ENCODE measurements at regions not wholly inside any gene's neighbourhood (a gene's known extent, or its start where the extent isn't known, plus 50 kb on each side); places are given as distances from the start of the nearest gene placed in this dataset.

DNA sequence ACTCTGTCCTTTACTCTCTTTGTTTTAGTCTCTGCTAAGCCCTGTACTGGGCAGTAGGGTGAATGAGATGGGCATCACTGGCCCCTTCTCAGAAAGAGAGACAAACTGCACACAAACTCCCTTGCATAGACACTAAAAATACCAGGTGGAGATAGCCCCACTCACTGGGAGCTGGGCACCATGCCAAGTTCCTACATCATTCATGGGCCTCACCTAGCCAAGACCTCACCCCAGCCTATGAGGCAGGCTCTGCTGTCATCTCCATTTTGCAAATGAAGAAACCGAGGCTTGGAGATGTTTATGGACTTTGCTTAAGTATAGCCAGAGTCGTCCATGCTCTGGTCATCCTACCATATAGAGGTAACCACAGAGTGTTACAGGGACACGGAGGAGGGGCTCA, 499.8 kb upstream of the CDH11 start:
- no peaks in the 10 kb centered on the region for H3K27me3 Mint-ChIP-seq
- H3K4me1 Mint-ChIP-seq = no peaks in the 10 kb centered on the region
- ChIA-PET CTCF (no interaction called here), POLR2A (no interaction called here)
- DNase-seq (no peak), ATAC-seq (ENCODE audit: low read depth) (no peak)
- Histone ChIP-seq H3K79me2 (ENCODE audit: control insufficient read depth, insufficient read depth, low read length) (no peaks in the 10 kb centered on the region), H3K4me3 (ENCODE audit: control extremely low read depth in 1 of 5, extremely low read depth in 1 of 5, insufficient read depth in 1 of 5, low read depth in 2 of 5, low read length in 4 of 5) (no peak overlapping the region), H3K9me3 (ENCODE audit: control extremely low read depth in 1 of 3, control insufficient read depth in 2 of 3, insufficient read depth in 1 of 3, low read length in 2 of 3) (peaks cover 0 to 8% (median 0%) of the 10 kb centered on the region in 3 donors), H3K27ac (ENCODE audit: low read length in 2 of 2) (no peak overlapping the region), H2AFZ (ENCODE audit: insufficient read depth, low read depth, low read length, poor library complexity, severe bottlenecking) (no peak overlapping the region), H3K4me1 (ENCODE audit: control insufficient read depth in 2 of 2, insufficient read depth in 2 of 2, low read length in 2 of 2) (no peaks in the 10 kb centered on the region), H3K36me3 (replicated peaks in 1 of 2; ENCODE audit: control extremely low read depth in 1 of 2, control insufficient read depth in 1 of 2, extremely low read depth in 1 of 2, insufficient read depth in 2 of 2, low read length in 1 of 2) (no peaks in the 10 kb centered on the region), H4K20me1 (ENCODE audit: control insufficient read depth, insufficient read depth, low read length, poor library complexity, severe bottlenecking) (no peaks in the 10 kb centered on the region), H3K4me2 (replicated peaks; ENCODE audit: low read depth, low read length, poor library complexity, severe bottlenecking) (no peak overlapping the region), H3K9ac (ENCODE audit: low read length) (no peak overlapping the region), H3K27me3 (replicated peaks in 1 of 4; ENCODE audit: control extremely low read depth in 1 of 4, control insufficient read depth in 3 of 4, insufficient read depth in 4 of 4, low read length in 3 of 4) (no peaks in the 10 kb centered on the region)
- intact Hi-C loops (cut with micrococcal nuclease) = no loop called here
- no peak overlapping the region for H3K27ac Mint-ChIP-seq
- no peak for TF ChIP-seq EZH2 (IDR thresholded peaks at IDR 0.05; ENCODE audit: borderline replicate concordance, insufficient read depth, low read depth, low read length, poor library complexity, severe bottlenecking)
- TF ChIP-seq CTCF (IDR thresholded peaks at IDR 0.05) = no peak
- H3K4me3 Mint-ChIP-seq = no peak overlapping the region
- 100% methylated on average over 2 of the region's 3 CpGs for WGBS (ENCODE audit: insufficient coverage)
- H3K9me3 Mint-ChIP-seq (ENCODE audit: insufficient read depth) = no peaks in the 10 kb centered on the region

DNA sequence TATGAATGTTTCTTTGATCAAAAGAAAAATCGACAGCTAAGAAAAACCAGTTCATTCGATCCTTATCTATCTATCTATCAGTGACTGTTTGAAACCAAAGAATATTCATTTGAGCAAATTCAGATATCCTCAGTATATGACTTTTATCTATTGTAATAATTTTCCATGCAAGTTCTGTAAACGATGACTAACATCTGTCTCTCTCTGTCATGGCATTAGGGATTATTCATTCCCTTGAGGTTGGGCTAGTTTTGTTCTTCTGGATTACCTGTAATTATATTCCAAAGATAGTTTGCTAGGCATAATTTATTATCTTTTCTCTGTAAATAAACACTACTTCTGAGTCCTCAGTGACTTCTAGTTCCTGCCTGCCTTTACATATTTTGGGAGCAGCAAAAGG, 497.7 kb upstream of the CDH11 start:
- H2AFZ ChIP-seq (ENCODE audit: insufficient read depth, low read depth, low read length, poor library complexity, severe bottlenecking) = no peak overlapping the region
- ATAC-seq (ENCODE audit: low read depth) (no peak), DNase-seq (no peak)
- H3K79me2 ChIP-seq (ENCODE audit: control insufficient read depth, insufficient read depth, low read length) = no peaks in the 10 kb centered on the region
- H3K27ac ChIP-seq (ENCODE audit: low read length in 2 of 2) = no peak overlapping the region
- ChIA-PET POLR2A (no interaction called here), CTCF (no interaction called here)
- Mint-ChIP-seq H3K4me3 (no peak overlapping the region), H3K27ac (no peak overlapping the region), H3K27me3 (no peaks in the 10 kb centered on the region), H3K9me3 (ENCODE audit: insufficient read depth) (no peaks in the 10 kb centered on the region), H3K4me1 (no peaks in the 10 kb centered on the region)
- H3K9ac ChIP-seq (ENCODE audit: low read length) = no peak overlapping the region
- H3K27me3 ChIP-seq (replicated peaks in 1 of 4; ENCODE audit: control extremely low read depth in 1 of 4, control insufficient read depth in 3 of 4, insufficient read depth in 4 of 4, low read length in 3 of 4) = no peaks in the 10 kb centered on the region
- no peak overlapping the region for H3K4me2 ChIP-seq (replicated peaks; ENCODE audit: low read depth, low read length, poor library complexity, severe bottlenecking)
- intact Hi-C loops (cut with micrococcal nuclease) = no loop called here
- H3K9me3 ChIP-seq (ENCODE audit: control extremely low read depth in 1 of 3, control insufficient read depth in 2 of 3, insufficient read depth in 1 of 3, low read length in 2 of 3) = peaks cover 0 to 8% (median 0%) of the 10 kb centered on the region in 3 donors
- no peak for TF ChIP-seq CTCF (IDR thresholded peaks at IDR 0.05)
- TF ChIP-seq EZH2 (IDR thresholded peaks at IDR 0.05; ENCODE audit: borderline replicate concordance, insufficient read depth, low read depth, low read length, poor library complexity, severe bottlenecking) = no peak
- no peaks in the 10 kb centered on the region for H3K36me3 ChIP-seq (replicated peaks in 1 of 2; ENCODE audit: control extremely low read depth in 1 of 2, control insufficient read depth in 1 of 2, extremely low read depth in 1 of 2, insufficient read depth in 2 of 2, low read length in 1 of 2)
- H4K20me1 ChIP-seq (ENCODE audit: control insufficient read depth, insufficient read depth, low read length, poor library complexity, severe bottlenecking) = no peaks in the 10 kb centered on the region
- no peaks in the 10 kb centered on the region for H3K4me1 ChIP-seq (ENCODE audit: control insufficient read depth in 2 of 2, insufficient read depth in 2 of 2, low read length in 2 of 2)
- no CpG with 5 or more reads among the region's 3 CpGs for WGBS (ENCODE audit: insufficient coverage)
- no peak overlapping the region for H3K4me3 ChIP-seq (ENCODE audit: control extremely low read depth in 1 of 5, extremely low read depth in 1 of 5, insufficient read depth in 1 of 5, low read depth in 2 of 5, low read length in 4 of 5)
